ENCODE measurements at regions not wholly inside any gene's neighbourhood (a gene's known extent, or its start where the extent isn't known, plus 50 kb on each side); places are given as distances from the start of the nearest gene placed in this dataset.
"Not testable (repeated sequence)": the region's sequence is repeated elsewhere in the genome, so short reads cannot be mapped to it uniquely, and the experiment has no call there.

GRCh38 chr19:31083105-31083504 lies 266.1 kb downstream of the TSHZ3 start:
- no peak for DNase-seq

GRCh38 chr19:31075146-31075655 lies 274.0 kb downstream of the TSHZ3 start:
- DNase-seq, result no peak

DNA sequence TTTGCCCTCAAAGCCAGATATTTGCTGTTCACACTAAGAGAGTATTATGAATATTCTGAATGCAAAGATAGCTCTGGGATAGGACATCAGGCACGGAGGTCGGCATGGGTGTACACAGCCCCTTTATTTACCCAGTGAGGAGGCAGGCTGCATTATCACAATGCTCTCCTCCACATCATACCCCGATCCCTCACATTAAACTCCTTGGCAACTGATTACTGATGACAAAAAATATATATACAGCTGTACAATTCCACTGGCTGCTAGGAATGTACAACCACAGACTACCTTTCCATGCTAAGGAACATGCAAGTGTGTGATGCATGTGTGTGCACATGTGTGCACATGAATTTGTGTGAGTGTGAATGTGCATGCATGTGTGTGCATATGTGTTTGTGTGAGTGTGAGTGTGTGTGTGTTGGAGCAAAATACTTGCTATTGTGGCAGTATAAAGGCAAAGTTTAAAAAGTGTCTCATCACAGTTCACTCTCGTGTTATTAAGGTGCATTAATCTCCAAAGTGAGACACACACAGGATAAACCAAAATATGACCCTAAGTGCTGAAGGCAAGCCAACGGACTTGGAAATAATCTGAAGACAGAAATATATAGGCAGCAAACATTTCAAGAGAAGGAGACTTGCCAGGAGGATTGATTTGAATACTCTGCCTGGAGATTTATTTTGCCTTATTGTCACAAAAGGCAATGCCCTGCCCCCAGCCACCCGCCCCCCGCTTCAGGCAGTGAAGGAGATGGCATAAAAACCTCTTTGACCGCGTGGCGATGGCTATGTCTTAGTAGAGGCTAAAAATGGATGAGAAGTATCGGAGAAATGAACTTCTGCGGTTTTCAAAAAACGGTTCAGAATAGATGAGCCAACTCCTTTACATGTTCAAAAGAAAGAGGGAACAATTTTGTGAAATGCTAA lies 274.8 kb downstream of the TSHZ3 start:
- DNase-seq, result no peak

- DNase-seq, result no peak
Observed at GRCh38 chr19:31073485-31074198, 275.6 kb downstream of the TSHZ3 start.

DNA sequence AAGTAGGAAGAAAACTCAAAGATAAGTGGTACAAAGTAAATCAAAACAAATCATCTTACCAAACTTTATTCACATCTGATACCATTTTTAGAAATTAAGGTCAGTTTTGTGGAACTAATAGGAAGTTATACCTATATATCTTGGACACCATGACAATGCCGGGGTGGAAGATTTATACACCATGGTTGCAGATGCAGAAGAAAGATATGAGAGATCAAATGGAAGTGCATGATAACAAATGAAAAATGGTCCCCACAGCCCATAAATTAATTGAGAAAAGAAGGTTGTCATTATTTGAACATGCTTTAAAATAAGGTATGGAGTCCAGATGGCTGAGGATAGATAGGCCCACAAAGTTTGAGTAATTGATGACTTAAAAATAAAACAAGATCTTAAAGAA lies 276.8 kb downstream of the TSHZ3 start:
- no peak for DNase-seq

DNA sequence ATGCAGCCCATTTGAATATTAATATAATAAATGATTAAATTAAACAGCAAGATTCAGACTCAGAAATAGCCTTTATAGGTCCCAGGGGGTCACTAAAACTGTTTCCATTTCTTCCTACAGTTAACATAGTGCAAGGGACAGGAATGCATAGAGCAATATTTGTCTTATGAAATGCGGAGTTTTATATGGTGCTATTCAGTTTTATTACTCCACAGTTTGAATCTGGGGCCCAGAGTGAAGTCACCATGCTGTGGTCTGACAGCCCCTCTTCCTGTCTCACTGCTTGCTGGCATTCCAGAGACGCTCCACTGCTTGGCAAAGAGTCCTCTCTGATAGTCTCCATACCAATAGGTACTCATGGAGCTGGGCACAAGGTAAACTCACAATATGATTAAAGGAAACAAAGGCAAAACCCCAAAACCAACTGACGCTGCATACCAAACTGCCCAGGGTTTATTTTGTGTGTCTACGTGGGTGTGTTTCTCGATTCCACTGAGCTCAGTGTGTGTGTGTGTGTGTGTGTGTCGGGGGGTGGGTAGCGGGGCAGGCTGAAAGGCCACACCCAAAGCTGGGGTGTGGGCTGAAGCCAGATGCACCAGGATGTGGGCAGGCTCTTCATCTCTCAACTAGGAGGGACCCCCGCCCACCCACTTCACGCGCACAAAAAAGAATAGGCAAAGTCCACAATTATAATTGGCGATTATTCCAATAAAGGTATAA lies 277.9 kb downstream of the TSHZ3 start:
- no peak for DNase-seq

- DNase-seq, result no peak
Observed at GRCh38 chr19:31070146-31071065, 278.8 kb downstream of the TSHZ3 start.

DNA sequence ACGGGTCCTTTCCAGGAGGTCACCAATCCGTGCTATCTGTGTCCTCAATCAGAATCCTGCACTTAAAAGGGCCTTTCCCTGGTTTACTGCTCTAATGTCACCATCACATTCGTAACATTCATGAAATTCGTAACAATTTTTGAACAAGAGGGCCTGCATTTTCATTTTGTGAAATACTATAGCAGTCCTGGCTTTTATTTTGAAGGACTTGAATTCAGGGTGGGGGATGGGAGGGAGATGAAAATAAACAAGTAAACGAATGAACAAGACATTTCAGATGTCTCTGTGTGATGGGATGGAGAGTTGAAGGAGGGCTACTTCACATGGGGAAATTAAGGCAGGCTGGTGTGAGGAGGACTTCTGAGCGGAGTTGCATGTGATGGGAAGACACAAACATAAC lies 281.0 kb downstream of the TSHZ3 start:
- no peak for DNase-seq

GRCh38 chr19:31066385-31066784 lies 282.9 kb downstream of the TSHZ3 start:
- DNase-seq, result no peak

GRCh38 chr19:31064491-31064890 lies 284.7 kb downstream of the TSHZ3 start:
- no peak for DNase-seq

DNA sequence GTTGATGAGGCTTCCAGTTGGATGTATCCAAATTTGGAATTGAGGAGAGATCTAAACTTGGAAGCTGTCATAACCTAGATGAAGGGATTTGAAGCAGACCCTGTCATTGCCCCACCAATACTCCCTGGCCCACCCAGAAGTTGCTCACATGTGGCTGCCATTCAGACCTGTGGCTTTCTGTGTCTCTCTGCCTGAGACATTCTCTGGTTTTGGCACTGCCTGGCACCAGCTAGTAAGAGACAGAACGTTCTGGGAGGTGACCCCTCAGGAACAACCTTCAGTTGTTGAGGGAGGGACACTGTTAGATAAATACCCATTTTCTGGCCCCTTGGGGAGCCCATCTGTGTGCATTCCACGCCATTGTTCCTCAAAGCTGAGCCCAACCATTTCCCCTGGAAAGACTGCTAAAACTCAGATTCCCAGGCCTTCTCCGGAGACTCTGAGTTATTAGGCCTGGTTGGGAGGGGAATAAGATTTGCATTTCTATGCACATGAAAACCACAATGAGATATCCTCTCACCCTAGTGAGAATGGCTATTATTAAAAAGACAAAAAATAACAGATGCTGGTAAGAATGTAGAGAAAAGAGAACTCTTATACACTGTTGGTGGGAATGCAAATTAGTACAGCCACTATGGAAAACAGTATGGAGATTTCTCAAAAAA lies 290.4 kb downstream of the TSHZ3 start:
- DNase-seq, result no peak

DNA sequence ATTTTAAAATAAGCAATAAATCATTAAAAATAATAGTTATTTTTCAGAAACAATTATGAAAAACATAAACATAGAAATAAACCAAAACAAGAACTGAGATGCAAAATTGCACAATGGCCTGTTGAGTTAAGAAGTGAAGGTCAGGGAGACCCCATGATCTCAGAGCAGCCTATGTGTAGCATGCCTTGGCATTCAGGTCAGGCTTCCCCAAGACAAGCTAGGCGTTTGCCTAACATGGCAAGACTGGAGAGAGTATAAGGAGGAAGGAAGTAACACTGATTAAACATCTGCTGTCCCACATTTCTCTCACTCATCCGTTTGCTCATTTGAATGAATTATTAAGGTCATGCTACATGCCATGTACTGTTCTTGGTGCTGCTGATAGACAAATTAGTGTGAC lies 291.8 kb downstream of the TSHZ3 start:
- DNase-seq, result no peak

DNA sequence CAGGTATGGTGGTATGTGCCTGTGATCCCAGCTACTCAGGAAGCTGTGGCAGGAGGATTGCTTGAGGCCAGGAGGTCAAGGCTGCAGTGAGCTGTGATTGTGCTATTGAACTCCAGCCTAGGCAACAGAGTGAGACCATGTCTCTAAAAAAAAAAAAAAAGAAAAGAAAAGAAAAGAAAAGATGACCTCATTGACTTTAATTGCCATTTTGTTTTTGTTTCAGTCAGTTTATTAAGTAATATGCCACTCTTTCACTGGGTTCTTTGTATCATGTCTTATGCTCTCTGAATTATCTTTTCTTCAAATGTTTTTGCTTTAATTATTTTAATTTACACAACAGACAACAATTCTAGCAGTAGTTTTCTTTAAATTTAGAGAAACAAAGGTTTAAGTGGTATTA lies 293.8 kb downstream of the TSHZ3 start:
- no peak for DNase-seq

GRCh38 chr19:31054430-31054829 lies 294.8 kb downstream of the TSHZ3 start:
- no peak for DNase-seq

DNA sequence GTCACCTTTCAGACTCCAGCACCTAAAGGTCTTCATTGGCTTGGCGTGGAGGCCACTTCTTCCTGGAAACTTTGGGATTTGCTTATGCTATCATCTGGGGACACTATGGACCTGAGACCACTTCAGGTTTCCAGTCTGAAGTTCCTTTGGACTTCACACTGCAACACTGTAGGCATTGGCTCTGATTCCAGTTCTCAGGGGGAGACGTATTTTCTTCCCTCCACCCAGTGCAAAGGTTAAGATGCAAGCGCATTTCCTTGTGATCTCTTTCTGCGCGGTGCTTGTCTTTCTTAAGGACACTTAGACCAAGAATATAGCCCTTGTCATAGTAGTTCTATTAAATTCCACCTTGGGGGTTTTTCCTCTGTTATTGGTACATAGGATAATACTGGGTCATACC lies 299.8 kb downstream of the TSHZ3 start:
- no peak for DNase-seq

GRCh38 chr19:31046024-31046423 lies 303.2 kb downstream of the TSHZ3 start:
- no peak for DNase-seq

- DNase-seq, result no peak
Observed at GRCh38 chr19:31041461-31041860, 307.8 kb downstream of the TSHZ3 start.

GRCh38 chr19:31039151-31039550 lies 310.1 kb downstream of the TSHZ3 start:
- no peak for DNase-seq

DNA sequence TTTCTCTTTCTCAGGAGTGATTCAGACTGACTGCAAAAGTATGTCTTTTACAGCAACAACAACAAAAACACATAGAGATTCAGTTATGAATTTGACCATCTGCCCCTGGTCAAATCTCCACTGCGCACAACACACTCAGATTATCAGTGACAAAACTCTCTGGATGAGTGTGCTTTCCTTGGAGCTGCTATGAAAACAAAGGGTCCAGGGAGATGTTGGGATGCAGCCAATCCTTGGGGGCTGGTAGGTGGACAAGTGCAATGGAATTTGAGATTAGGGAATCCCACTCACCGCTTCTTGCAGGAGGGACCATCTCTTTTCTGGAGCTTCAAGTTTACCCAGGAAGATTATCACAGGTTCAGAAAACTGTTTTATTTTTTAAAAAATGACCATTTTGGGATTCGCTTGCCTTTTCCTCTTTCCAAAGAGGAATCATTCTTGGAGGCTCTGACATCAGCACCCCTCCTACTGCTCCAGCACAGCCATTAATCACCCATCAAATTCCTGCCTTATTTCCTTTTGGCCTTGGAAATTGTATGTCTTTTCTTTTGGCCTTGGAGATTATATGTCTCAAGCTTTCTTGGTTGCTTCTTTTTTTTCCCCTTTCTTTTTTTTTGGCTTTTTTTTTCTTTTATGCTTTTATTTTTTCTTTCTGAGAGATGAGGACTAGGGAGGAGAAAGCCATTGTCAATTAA lies 311.8 kb downstream of the TSHZ3 start:
- DNase-seq, result no peak

DNA sequence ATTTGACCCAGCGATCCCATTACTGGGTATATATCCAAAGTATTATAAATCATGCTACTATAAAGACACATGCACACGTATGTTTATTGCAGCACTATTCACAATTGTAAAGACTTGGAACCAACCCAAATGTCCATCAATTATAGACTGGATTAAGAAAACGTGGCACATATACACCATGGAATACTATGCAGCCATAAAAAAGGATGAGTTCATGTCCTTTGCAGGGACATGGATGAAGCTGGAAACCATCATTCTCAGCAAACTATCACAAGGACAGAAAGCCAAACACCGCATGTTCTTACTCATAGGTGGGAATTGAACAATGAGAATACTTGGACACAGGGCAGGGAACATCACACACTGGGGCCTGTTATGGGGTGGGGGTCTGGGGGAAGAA lies 317.8 kb downstream of the TSHZ3 start:
- DNase-seq, result not testable (repeated sequence)

DNA sequence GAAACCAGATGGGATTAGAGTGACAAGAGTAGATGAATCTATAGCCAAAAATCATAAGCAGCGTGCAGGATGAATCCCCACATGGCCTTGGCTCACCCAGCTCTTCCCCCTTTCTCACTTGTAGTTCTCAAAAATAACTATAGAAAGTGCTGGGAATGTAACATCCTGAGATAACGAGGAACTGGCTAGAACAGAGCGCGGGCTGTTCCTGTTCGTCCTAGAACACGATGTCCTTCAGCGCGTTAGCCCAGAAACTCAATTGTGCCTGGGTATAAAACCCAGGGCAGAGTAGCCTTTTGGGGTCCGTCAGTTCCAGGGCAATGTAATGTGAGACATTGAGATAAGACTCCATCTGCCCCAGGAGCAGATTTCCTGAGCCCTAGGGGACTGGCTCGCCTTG lies 326.2 kb downstream of the TSHZ3 start:
- DNase-seq, result no peak
